ENCODE measurements at regions not wholly inside any gene's neighbourhood (a gene's known extent, or its start where the extent isn't known, plus 50 kb on each side); places are given as distances from the start of the nearest gene placed in this dataset.

GRCh38 chr6:164453835-164454234 is 855.6 kb downstream of the C6orf118 start:
- no peak for DNase-seq (ENCODE audit: low spot score)

- no peak for DNase-seq (ENCODE audit: low spot score)
These were observed 866.8 kb downstream of the C6orf118 start for GRCh38 chr6:164442572-164442971.

GRCh38 chr6:164439331-164439730 is 870.1 kb downstream of the C6orf118 start:
- DNase-seq (ENCODE audit: low spot score) = no peak

GRCh38 chr6:164436976-164437375 is 872.4 kb downstream of the C6orf118 start:
- DNase-seq (ENCODE audit: low spot score) = no peak

GRCh38 chr6:164427728-164428402 is 881.5 kb downstream of the C6orf118 start:
- DNase-seq (ENCODE audit: low spot score) = no peak

GRCh38 chr6:164424489-164424888 is 884.9 kb downstream of the C6orf118 start:
- DNase-seq (ENCODE audit: low spot score) = no peak

GRCh38 chr6:164419099-164419498 is 890.3 kb downstream of the C6orf118 start:
- DNase-seq (ENCODE audit: low spot score) = no peak

GRCh38 chr6:164418262-164418588 is 891.2 kb downstream of the C6orf118 start:
- no peak for DNase-seq (ENCODE audit: low spot score)

GRCh38 chr6:164417537-164418261 is 891.7 kb downstream of the C6orf118 start:
- DNase-seq (ENCODE audit: low spot score) = no peak

- DNase-seq (ENCODE audit: low spot score) = no peak
These were observed 893.4 kb downstream of the C6orf118 start for GRCh38 chr6:164415832-164416563.

GRCh38 chr6:164414695-164415094 is 894.7 kb downstream of the C6orf118 start:
- no peak for DNase-seq (ENCODE audit: low spot score)

- no peak for DNase-seq (ENCODE audit: low spot score)
These were observed 896.8 kb downstream of the C6orf118 start for GRCh38 chr6:164412566-164412965.

GRCh38 chr6:164410017-164410416 is 899.4 kb downstream of the C6orf118 start:
- DNase-seq (ENCODE audit: low spot score) = no peak

- no peak for DNase-seq (ENCODE audit: low spot score)
These were observed 899.9 kb downstream of the C6orf118 start for GRCh38 chr6:164409309-164410009.

- DNase-seq (ENCODE audit: low spot score) = no peak
These were observed 900.5 kb downstream of the C6orf118 start for GRCh38 chr6:164408868-164409267.

GRCh38 chr6:164404812-164405488 is 904.5 kb downstream of the C6orf118 start:
- no peak for DNase-seq (ENCODE audit: low spot score)

- DNase-seq (ENCODE audit: low spot score) = no peak
These were observed 907.5 kb downstream of the C6orf118 start for GRCh38 chr6:164401871-164402270.

GRCh38 chr6:164398647-164399046 is 910.8 kb downstream of the C6orf118 start:
- no peak for DNase-seq (ENCODE audit: low spot score)

- no peak for DNase-seq (ENCODE audit: low spot score)
These were observed 913.0 kb downstream of the C6orf118 start for GRCh38 chr6:164396071-164397047.

GRCh38 chr6:164379795-164380194 is 929.6 kb downstream of the C6orf118 start:
- DNase-seq (ENCODE audit: low spot score) = no peak

GRCh38 chr6:164378330-164378729 is 931.1 kb downstream of the C6orf118 start:
- DNase-seq (ENCODE audit: low spot score) = no peak

Data from SW480 (cell line).